PFSK-1 (cell line): ENCODE measurements at regions not wholly inside any gene's neighbourhood (a gene's known extent, or its start where the extent isn't known, plus 50 kb on each side); places are given as distances from the start of the nearest gene placed in this dataset.

Source experiments
- FOXP2 ChIP-seq: optimal IDR thresholded peaks from 2 replicates; pipeline ENCODE3; 2011; ENCODE audit warnings: borderline replicate concordance, control low read depth, inconsistent platforms; ENCODE audit not compliant: insufficient read depth; ENCODE audit errors: extremely low read length, extremely low read depth
- POLR2AphosphoS5 ChIP-seq: IDR thresholded peaks from 2 replicates; pipeline ENCODE4 v1.6.1; 2012; ENCODE audit warnings: low read depth, mild to moderate bottlenecking, control low read depth, low read length, moderate library complexity
- REST ChIP-seq, 2 experiments: IDR thresholded peaks; 2 replicates each; pipeline versions ENCODE4 v1.6.1 to v1.8.0; 2011 to 2012; ENCODE audit warnings: low read depth in 2 of 2, low read length in 2 of 2, control low read depth in 1 of 2, inconsistent platforms in 1 of 2, mild to moderate bottlenecking in 1 of 2, moderate library complexity in 1 of 2; ENCODE audit not compliant: insufficient read depth in 1 of 2
- SIN3A ChIP-seq: IDR thresholded peaks from 2 replicates; pipeline ENCODE4 v1.6.1; 2012; ENCODE audit warnings: mild to moderate bottlenecking, low read length, moderate library complexity, borderline replicate concordance; ENCODE audit not compliant: insufficient read depth
- TAF1 ChIP-seq: IDR thresholded peaks from 2 replicates; pipeline ENCODE4 v1.6.1; 2012; ENCODE audit warnings: low read length, control low read depth, borderline replicate concordance; ENCODE audit not compliant: insufficient read depth

- TF ChIP-seq POLR2AphosphoS5 (no peak), REST (IDR thresholded peaks at IDR 0.05; ENCODE audit: insufficient read depth in 1 of 2, low read depth in 2 of 2, low read length in 2 of 2) (no peak), TAF1 (no peak), SIN3A (no peak), FOXP2 (no peak)
These were observed 347.1 kb upstream of the CA10 start for GRCh38 chr17:52505601-52506000.
